Keratinocyte (primary cell): ENCODE measurements at regions not wholly inside any gene's neighbourhood (a gene's known extent, or its start where the extent isn't known, plus 50 kb on each side); places are given as distances from the start of the nearest gene placed in this dataset.

ENCODE experiments used
- DNase-seq: peaks from one replicate; pipeline ENCODE4 v3.0.0-alpha.2; 2011; ENCODE audit warnings: low read depth, missing footprints, low spot score
- FAIRE-seq: peaks from 2 replicates; lab custom pipeline; 2011; peaks lifted over from hg19 to GRCh38; lab: Jason Lieb, UNC
- H2AFZ ChIP-seq: 2 replicates; pipeline ENCODE4 v1.6.0; 2012; ENCODE audit warnings: low read length, control low read depth, inconsistent platforms; ENCODE audit not compliant: control insufficient read depth
- H3K27ac ChIP-seq: 2 replicates; pipeline ENCODE4 v1.5.1; 2011; ENCODE audit warnings: low read length; ENCODE audit not compliant: control insufficient read depth, insufficient read depth
- H3K27me3 ChIP-seq: 3 replicates; pipeline ENCODE4 v1.6.0; 2011; ENCODE audit warnings: low read length; ENCODE audit not compliant: control insufficient read depth, insufficient read depth; ENCODE audit errors: extremely low read depth
- H3K36me3 ChIP-seq, 2 experiments: 2 replicates in 1 of 2; 3 replicates in 1 of 2; pipeline ENCODE4 v1.5.1; 2011; ENCODE audit warnings: low read length in 2 of 2, mild to moderate bottlenecking in 1 of 2; ENCODE audit not compliant: control insufficient read depth in 2 of 2, insufficient read depth in 2 of 2; ENCODE audit errors: extremely low read depth in 1 of 2
- H3K4me1 ChIP-seq: 3 replicates; pipeline ENCODE4 v1.5.1; 2011; ENCODE audit warnings: low read length; ENCODE audit not compliant: control insufficient read depth, insufficient read depth; ENCODE audit errors: extremely low read depth
- H3K4me2 ChIP-seq: 3 replicates; pipeline ENCODE4 v1.6.0; 2011; ENCODE audit warnings: low read depth, low read length; ENCODE audit not compliant: control insufficient read depth, insufficient read depth; ENCODE audit errors: extremely low read depth
- H3K4me3 ChIP-seq, 3 experiments: fragments of 200-600 bp in 1 of 3; sonication (generic) in 1 of 3; 2 replicates in 2 of 3; 3 replicates in 1 of 3; pipeline ENCODE4 v1.5.1; 2011 to 2016; ENCODE audit warnings: low read length in 3 of 3, mild to moderate bottlenecking in 3 of 3, control low read depth in 2 of 3, inconsistent platforms in 1 of 3, low read depth in 1 of 3, mixed read lengths in 1 of 3, mixed run types in 1 of 3, moderate library complexity in 1 of 3; ENCODE audit not compliant: control insufficient read depth in 2 of 3, insufficient read depth in 2 of 3; ENCODE audit errors: extremely low read depth in 1 of 3
- H3K79me2 ChIP-seq: 2 replicates; pipeline ENCODE4 v1.6.0; 2012; ENCODE audit warnings: low read length; ENCODE audit not compliant: control insufficient read depth, insufficient read depth
- H3K9ac ChIP-seq: 3 replicates; pipeline ENCODE4 v1.6.0; 2011; ENCODE audit warnings: low read length; ENCODE audit not compliant: control insufficient read depth, insufficient read depth; ENCODE audit errors: extremely low read depth
- H3K9me1 ChIP-seq: 3 replicates; pipeline ENCODE4 v1.6.0; 2011; ENCODE audit warnings: low read length; ENCODE audit not compliant: control insufficient read depth, insufficient read depth; ENCODE audit errors: extremely low read depth
- H3K9me3 ChIP-seq: 2 replicates; pipeline ENCODE4 v1.5.1; 2012; ENCODE audit warnings: low read depth, low read length; ENCODE audit not compliant: control insufficient read depth
- H4K20me1 ChIP-seq: 3 replicates; pipeline ENCODE4 v1.6.0; 2011; ENCODE audit warnings: low read length; ENCODE audit not compliant: control insufficient read depth, insufficient read depth; ENCODE audit errors: extremely low read depth
- EZH2 ChIP-seq: IDR thresholded peaks from one replicate; pipeline ENCODE4 v1.6.1; 2012; ENCODE audit warnings: inconsistent platforms, mild to moderate bottlenecking, low read length, moderate library complexity
- dilution Hi-C: fragments of 300-500 bp; cut with MboI; formaldehyde crosslinking; loops from one replicate; pipeline ENCODE4 v1.7.0; 2020; ENCODE audit warnings: low sequenced_read_pairs; ENCODE audit not compliant: extremely low pct_ligation_motif_present
- TF ChIP-seq, protein P1 (sequence below), 3 experiments: IDR thresholded peaks in 1 of 3; conservative IDR thresholded peaks in 1 of 3; optimal IDR thresholded peaks in 1 of 3; 2 replicates in 2 of 3; 3 replicates in 1 of 3; pipeline versions ENCODE3 to v1.5.1; 2011; ENCODE audit warnings: low read length in 3 of 3, mild to moderate bottlenecking in 3 of 3, moderate library complexity in 2 of 3, control low read depth in 1 of 3, inconsistent platforms in 1 of 3; ENCODE audit not compliant: insufficient read depth in 2 of 3; ENCODE audit errors: extremely low read depth in 1 of 3

DNA sequence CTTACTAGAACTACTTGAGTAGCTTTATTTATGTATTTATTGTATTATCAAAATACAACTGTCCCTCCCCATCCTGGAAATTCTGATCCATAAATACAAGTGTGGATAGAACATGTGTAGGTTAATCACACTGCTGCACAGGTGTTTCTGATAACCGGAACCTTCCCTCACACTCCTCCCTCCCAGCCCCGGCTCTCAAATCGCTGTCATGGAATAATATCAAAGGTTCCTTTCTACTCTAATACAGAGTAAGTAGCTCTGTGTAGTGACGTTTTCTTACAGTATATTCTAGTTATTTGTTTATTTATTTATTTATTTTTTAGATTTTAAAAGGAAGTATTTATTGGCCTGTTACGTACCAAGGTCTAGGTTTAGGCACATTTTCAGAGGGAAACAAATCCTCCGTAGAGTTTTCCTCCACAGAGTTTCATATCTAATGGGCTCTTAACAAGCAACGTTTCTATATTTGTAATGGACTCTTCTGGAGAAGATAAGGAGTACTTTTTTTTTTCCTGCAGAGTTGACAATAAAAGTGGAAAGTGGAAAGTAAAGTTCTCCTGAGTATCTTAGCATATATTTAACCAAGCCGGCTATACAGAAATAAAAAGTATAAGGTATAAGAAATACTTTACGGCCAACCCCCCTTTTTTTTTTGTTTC, 129.0 kb upstream of the CARD18 start:
- Histone ChIP-seq H4K20me1 (no peaks in the 10 kb centered on the region), H2AFZ (no peak overlapping the region), H3K9me1 (no peaks in the 10 kb centered on the region), H3K4me1 (peaks cover 11% of the 10 kb centered on the region), H3K4me2 (no peak overlapping the region), H3K27me3 (no peaks in the 10 kb centered on the region), H3K4me3 (no peak overlapping the region), H3K36me3 (no peaks in the 10 kb centered on the region), H3K9me3 (no peaks in the 10 kb centered on the region), H3K9ac (no peak overlapping the region), H3K79me2 (no peaks in the 10 kb centered on the region), H3K27ac (no peak overlapping the region)
- TF ChIP-seq, protein P1, sequence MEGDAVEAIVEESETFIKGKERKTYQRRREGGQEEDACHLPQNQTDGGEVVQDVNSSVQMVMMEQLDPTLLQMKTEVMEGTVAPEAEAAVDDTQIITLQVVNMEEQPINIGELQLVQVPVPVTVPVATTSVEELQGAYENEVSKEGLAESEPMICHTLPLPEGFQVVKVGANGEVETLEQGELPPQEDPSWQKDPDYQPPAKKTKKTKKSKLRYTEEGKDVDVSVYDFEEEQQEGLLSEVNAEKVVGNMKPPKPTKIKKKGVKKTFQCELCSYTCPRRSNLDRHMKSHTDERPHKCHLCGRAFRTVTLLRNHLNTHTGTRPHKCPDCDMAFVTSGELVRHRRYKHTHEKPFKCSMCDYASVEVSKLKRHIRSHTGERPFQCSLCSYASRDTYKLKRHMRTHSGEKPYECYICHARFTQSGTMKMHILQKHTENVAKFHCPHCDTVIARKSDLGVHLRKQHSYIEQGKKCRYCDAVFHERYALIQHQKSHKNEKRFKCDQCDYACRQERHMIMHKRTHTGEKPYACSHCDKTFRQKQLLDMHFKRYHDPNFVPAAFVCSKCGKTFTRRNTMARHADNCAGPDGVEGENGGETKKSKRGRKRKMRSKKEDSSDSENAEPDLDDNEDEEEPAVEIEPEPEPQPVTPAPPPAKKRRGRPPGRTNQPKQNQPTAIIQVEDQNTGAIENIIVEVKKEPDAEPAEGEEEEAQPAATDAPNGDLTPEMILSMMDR (optimal IDR thresholded peaks at IDR 0.05 in 1 of 3, IDR thresholded peaks at IDR 0.05 in 1 of 3, conservative IDR thresholded peaks at IDR 0.05 in 1 of 3; ENCODE audit: extremely low read depth in 1 of 3, insufficient read depth in 2 of 3, low read length in 3 of 3) = no peak
- no peak for TF ChIP-seq EZH2
- FAIRE-seq (no peak), DNase-seq (no peak)
- dilution Hi-C loops = no loop called here

DNA sequence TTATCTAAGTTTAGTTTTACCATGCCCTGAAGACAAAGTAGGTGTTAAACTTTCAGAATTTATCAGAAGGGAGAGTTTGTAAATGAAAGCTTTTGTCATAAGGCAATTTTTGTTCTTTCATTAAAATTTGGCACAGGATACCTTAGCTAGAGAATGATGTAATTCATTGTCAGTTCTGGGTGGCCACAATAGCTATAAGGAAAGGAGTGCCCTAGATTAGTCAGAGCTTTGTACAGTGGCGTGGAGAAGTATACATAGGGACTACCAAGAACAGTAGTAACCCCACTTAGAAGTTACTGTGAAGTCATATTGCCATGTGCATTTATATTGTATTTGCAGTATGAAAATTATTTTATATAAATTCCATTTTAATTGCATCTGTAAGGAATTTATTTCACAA, 126.3 kb upstream of the CARD18 start:
- FAIRE-seq (no peak), DNase-seq (peak; percentile 25)
- Histone ChIP-seq H3K9ac (no peak overlapping the region), H3K9me3 (no peaks in the 10 kb centered on the region), H3K4me3 (no peak overlapping the region), H3K79me2 (no peaks in the 10 kb centered on the region), H3K36me3 (no peaks in the 10 kb centered on the region), H3K9me1 (no peaks in the 10 kb centered on the region), H3K4me2 (peak overlapping the region; percentile 3), H3K27ac (peak overlapping the region; percentile 49), H2AFZ (no peak overlapping the region), H4K20me1 (no peaks in the 10 kb centered on the region), H3K4me1 (peaks cover 11% of the 10 kb centered on the region), H3K27me3 (no peaks in the 10 kb centered on the region)
- dilution Hi-C loops = no loop called here
- TF ChIP-seq, protein P1 (optimal IDR thresholded peaks at IDR 0.05 in 1 of 3, IDR thresholded peaks at IDR 0.05 in 1 of 3, conservative IDR thresholded peaks at IDR 0.05 in 1 of 3; ENCODE audit: extremely low read depth in 1 of 3, insufficient read depth in 2 of 3, low read length in 3 of 3) = no peak
- no peak for TF ChIP-seq EZH2
